ENCODE measurements at regions not wholly inside any gene's neighbourhood (a gene's known extent, or its start where the extent isn't known, plus 50 kb on each side); places are given as distances from the start of the nearest gene placed in this dataset.

GRCh38 chr1:17958704-17959103 is 148.9 kb upstream of the IGSF21 start:
- no peak for TF ChIP-seq CTCF (conservative IDR thresholded peaks at IDR 0.05; ENCODE audit: low read length)
- no peak for TF ChIP-seq EZH2phosphoT487 (IDR thresholded peaks at IDR 0.05; ENCODE audit: borderline replicate concordance)
